PC-9 (cell line): ENCODE measurements at regions not wholly inside any gene's neighbourhood (a gene's known extent, or its start where the extent isn't known, plus 50 kb on each side); places are given as distances from the start of the nearest gene placed in this dataset.
"Not testable (repeated sequence)": the region's sequence is repeated elsewhere in the genome, so short reads cannot be mapped to it uniquely, and the experiment has no call there.

Source experiments
- EZH2 ChIP-seq: fragments of 200-600 bp; sonication (generic); IDR thresholded peaks from 2 replicates; pipeline ENCODE4 v1.8.0; 2017; ENCODE audit warnings: antibody characterized with exemption, low read depth
- TF ChIP-seq, protein P1 (sequence below): fragments of 200-600 bp; sonication (generic); conservative IDR thresholded peaks from 2 replicates; pipeline ENCODE4 v1.6.1; 2017; ENCODE audit warnings: mixed run types, antibody characterized with exemption, mild to moderate bottlenecking, moderate library complexity

DNA sequence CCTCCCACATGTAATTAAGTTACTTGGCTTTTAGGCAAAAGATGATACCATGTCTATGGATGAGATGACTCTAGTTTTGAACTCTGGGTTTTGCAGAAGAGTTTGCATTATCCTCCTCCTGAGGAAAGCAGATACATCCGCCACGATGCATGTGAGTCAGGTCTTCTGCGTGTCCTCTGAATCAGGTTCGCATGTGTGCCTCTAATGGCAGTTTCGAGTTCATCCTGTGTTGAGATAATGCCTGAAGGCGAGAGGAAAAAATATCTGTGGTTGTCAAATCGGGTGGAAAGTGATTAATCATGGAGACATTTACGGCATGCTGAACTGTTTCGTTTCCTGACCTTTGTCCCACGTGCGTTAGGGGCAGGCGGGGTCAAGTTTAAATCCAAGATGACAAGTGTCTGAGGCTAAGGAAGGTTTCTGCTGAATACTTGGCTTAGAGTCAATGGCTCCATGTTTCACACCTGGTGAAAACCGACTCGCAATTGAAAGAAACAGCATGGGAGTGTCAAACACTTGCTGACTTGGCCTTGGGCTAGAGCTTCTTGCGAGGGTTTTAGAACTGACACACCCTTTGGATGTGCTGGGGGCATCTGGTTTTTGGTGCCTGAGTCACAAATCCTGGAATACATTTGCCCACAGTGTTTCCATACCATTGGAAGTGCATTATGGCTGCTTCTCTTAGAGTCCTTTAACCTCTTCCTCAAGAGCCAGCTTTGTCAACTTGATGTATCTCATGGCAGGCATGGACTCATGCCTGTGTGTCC, 216.1 kb upstream of the PLGLB1 start:
- TF ChIP-seq, protein P1, sequence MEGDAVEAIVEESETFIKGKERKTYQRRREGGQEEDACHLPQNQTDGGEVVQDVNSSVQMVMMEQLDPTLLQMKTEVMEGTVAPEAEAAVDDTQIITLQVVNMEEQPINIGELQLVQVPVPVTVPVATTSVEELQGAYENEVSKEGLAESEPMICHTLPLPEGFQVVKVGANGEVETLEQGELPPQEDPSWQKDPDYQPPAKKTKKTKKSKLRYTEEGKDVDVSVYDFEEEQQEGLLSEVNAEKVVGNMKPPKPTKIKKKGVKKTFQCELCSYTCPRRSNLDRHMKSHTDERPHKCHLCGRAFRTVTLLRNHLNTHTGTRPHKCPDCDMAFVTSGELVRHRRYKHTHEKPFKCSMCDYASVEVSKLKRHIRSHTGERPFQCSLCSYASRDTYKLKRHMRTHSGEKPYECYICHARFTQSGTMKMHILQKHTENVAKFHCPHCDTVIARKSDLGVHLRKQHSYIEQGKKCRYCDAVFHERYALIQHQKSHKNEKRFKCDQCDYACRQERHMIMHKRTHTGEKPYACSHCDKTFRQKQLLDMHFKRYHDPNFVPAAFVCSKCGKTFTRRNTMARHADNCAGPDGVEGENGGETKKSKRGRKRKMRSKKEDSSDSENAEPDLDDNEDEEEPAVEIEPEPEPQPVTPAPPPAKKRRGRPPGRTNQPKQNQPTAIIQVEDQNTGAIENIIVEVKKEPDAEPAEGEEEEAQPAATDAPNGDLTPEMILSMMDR = not testable (repeated sequence)
- TF ChIP-seq EZH2 = not testable (repeated sequence)
